ENCODE measurements at regions not wholly inside any gene's neighbourhood (a gene's known extent, or its start where the extent isn't known, plus 50 kb on each side); places are given as distances from the start of the nearest gene placed in this dataset.
"Not testable (repeated sequence)": the region's sequence is repeated elsewhere in the genome, so short reads cannot be mapped to it uniquely, and the experiment has no call there.

DNA sequence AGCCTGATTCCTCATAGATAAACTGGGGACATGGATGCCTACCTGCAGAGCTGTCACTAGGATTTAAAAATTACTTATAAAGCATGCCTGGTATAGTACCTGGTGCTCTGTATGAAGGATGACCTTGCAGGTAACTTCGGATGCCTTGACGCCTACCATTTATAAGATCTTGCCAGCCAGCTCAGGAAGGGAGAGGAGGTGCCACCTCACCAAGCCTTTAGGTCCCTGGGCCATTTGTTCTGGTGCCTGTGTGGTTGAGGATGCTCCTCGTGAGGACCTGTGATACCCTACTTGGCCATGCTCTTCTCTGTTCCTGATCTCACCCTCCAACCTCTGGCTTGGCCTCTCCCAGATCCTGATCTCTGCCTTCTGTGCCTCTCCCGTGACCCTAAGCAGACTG, 85.2 kb downstream of the FDX1 start:
- H3K27me3 Mint-ChIP-seq (ENCODE audit: low read depth in 3 of 3) = peaks cover 2 to 4% (median 2%) of the 10 kb centered on the region in 3 donors
- no peak overlapping the region for H3K27ac Mint-ChIP-seq
- no peaks in the 10 kb centered on the region for H3K36me3 Mint-ChIP-seq
- H3K4me3 Mint-ChIP-seq = no peak overlapping the region
- peaks cover 0 to 2% of the 10 kb centered on the region in 2 donors for H3K4me1 Mint-ChIP-seq
- no peaks in the 10 kb centered on the region for H3K9me3 Mint-ChIP-seq
- DNase-seq = no peak

DNA sequence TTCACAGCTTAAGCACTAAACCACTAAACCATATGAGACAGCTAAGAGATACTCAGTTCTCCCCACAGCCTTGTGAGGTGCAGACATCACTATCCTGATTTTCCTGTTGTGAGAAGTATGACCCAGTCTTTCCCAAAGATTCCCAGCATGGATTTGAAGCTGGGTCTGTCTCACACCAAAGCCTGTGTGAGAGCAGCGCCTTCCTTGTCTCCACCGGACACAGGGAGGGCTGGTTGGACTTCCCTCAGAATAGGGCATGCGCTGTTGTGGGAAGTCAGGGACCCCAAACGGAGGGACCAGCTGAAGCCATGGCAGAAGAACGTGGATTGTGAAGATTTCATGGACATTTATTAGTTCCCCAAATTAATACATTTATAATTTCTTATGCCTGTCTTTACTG, 87.6 kb downstream of the FDX1 start:
- peaks cover 11% of the 10 kb centered on the region in 2 donors for H3K4me1 Mint-ChIP-seq
- H3K9me3 Mint-ChIP-seq; H3K27me3 Mint-ChIP-seq (ENCODE audit: low read depth in 3 of 3); DNase-seq; H3K36me3 Mint-ChIP-seq; H3K4me3 Mint-ChIP-seq; H3K27ac Mint-ChIP-seq: not testable (repeated sequence)

DNA sequence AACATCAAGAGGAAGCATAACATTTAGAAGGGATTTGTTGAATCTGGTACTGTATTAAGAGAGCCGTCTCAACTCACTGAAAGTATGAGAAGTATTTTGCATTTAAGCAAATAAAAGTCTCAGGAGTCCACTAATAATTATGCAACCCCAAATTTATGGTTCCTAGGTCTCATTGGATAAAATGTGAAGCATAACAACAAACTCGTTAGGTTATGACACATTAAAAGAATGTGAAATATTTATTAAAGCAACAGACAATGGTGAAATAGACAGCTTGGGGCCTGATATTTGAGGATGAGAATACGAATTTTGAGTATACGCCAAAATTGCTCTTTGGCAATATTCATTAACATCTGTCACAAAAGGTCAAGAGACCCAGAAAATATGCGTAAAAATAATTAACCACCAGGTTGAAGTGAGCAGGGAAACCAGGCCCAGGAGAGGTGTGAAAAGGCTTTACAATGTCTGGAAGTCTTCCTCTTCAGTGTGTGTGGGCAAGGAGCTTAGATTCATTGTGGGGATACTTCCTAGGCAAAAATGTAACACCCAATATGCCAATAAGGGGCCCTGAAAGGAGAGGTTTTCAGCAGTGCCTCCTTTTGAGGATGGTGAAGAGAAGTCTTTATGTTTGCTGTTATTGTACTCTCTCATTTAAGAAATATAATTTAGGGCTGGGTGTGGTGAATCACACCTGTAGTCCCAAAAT, 89.2 kb downstream of the FDX1 start:
- Mint-ChIP-seq H3K4me3 (no peak overlapping the region), H3K27me3 (ENCODE audit: low read depth in 3 of 3) (peaks cover 0 to 2% (median 0%) of the 10 kb centered on the region in 3 donors), H3K36me3 (no peaks in the 10 kb centered on the region), H3K4me1 (peaks cover 27% of the 10 kb centered on the region in 2 donors), H3K27ac (no peak overlapping the region), H3K9me3 (peaks cover 0 to 2% (median 0%) of the 10 kb centered on the region in 6 donors)
- DNase-seq = no peak

DNA sequence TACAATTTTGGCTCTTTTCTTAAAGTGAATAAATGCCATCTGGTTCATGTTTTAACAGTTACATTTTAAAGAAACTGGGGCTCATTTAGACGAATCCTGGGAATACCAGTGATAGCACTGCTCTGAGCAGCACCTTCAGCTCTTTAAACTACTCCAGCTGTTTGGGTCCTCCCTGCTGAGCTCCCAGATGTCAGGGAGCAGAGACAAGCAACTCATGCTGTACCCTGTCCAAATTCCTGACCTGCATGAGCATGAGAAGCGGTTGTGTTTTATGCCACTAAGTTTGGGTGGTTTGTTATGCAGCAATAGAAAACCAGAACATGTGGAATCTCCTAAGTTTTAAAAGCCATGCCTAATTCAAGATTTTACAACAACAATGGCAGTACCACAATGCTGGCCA, 90.0 kb downstream of the FDX1 start:
- Mint-ChIP-seq H3K4me3 (no peak overlapping the region), H3K4me1 (peaks cover 35% of the 10 kb centered on the region in 2 donors), H3K9me3 (peaks cover 0 to 2% (median 0%) of the 10 kb centered on the region in 6 donors), H3K36me3 (no peaks in the 10 kb centered on the region), H3K27ac (no peak overlapping the region), H3K27me3 (ENCODE audit: low read depth in 3 of 3) (peaks cover 0 to 2% (median 0%) of the 10 kb centered on the region in 3 donors)
- no peak for DNase-seq

DNA sequence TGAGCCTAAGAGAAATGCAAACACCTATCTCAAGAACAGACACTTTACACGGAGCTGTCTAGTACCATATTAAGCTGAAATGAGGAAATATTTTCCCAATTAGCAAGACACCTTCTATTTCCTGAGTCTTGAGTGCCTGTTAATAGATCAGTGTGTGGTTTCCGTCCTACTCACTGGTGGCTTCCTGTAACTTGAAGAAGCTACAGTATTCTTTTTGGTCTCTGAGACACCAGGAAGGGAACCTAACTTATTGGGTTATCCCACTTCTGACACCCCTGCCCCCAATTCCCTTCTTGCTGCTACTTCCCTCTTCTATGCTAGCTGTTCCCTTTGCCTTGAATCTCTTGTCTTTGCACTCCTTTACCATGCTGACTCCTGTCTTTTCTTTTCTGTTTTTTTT, 92.7 kb downstream of the FDX1 start:
- DNase-seq = peak in 2 of 3 donors; percentile 8 to 15
- H3K9me3 Mint-ChIP-seq = peaks cover 0 to 2% (median 0%) of the 10 kb centered on the region in 6 donors
- H3K4me1 Mint-ChIP-seq = peaks cover 60 to 62% of the 10 kb centered on the region in 2 donors
- H3K27me3 Mint-ChIP-seq (ENCODE audit: low read depth in 3 of 3) = no peaks in the 10 kb centered on the region
- H3K36me3 Mint-ChIP-seq = no peaks in the 10 kb centered on the region
- peak overlapping the region in 5 of 6 donors; percentile 4 to 81 (median 56) for H3K27ac Mint-ChIP-seq
- peak overlapping the region; percentile 43 to 67 (median 65) for H3K4me3 Mint-ChIP-seq

DNA sequence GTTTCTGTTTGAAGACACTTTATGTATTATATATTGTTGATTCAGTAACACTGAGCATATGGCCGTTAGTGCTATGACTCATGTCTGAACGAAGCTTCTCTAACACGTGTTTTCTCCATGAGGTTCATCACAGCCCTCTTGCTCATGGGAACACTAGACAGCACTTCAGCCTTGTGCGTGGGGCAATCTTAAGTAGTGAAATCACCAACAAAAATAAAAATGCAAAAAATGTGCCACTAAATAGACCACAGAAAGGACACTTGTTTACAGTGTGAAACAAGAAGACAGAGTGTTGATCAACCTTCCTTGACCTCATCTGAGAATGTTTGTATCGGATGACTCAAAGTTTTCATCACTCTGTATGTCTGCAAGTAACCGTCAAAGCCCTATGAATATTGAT, 94.5 kb downstream of the FDX1 start:
- peak in 2 of 3 donors; percentile 13 to 30 for DNase-seq
- Mint-ChIP-seq H3K27me3 (ENCODE audit: low read depth in 3 of 3) (no peaks in the 10 kb centered on the region), H3K4me3 (peak overlapping the region in 3 of 5 donors; percentile 22 to 47 (median 32)), H3K27ac (peak overlapping the region; percentile 18 to 55 (median 36)), H3K4me1 (peaks cover 70 to 73% of the 10 kb centered on the region in 2 donors), H3K36me3 (no peaks in the 10 kb centered on the region), H3K9me3 (peaks cover 0 to 4% (median under 1%) of the 10 kb centered on the region in 6 donors)

DNA sequence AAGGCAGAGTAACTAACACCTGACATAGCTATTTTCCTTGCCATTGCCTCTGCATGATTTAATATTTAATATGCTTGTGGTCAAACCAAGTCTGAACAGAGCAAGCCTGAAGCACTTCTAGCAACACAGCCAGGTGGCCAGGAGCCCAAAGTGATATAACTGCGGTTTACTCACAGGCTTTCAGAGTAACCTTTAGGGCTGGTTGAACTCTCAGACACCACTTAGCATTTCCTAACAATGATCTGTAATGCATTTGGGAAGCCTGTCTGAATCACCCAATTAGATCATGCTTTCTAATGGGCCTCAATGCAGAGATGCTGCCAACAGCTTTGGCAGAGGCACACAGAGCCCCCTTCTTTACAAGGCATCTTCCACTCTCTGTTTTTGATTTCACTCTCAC, 96.1 kb downstream of the FDX1 start:
- Mint-ChIP-seq H3K4me3 (peak overlapping the region in 4 of 5 donors; percentile 25 to 73 (median 53)), H3K36me3 (no peaks in the 10 kb centered on the region), H3K9me3 (peaks cover 0 to 4% (median 0%) of the 10 kb centered on the region in 6 donors), H3K4me1 (peaks cover 70 to 73% of the 10 kb centered on the region in 2 donors), H3K27ac (peak overlapping the region in 5 of 6 donors; percentile 43 to 86 (median 79)), H3K27me3 (ENCODE audit: low read depth in 3 of 3) (peaks cover 0 to 1% (median 0%) of the 10 kb centered on the region in 3 donors)
- no peak for DNase-seq

DNA sequence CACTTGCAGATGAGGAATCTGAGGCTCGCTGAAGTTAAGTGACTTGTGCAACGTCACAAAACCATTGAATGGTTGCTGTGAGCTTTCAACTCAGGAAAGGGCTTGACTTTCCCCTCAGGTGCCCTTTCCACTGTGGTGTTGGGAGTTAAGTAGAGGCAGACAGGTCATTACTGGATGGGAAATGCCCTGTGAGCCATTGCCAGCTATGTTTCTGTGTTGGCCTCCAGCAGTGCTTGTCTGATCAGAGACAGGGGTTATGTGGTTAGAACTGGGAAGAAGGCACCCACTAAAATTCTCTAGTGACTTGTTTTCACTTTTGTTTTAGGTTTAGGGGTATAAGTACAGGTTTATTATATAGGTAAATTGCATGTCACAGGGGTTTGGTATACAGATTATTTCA, 96.6 kb downstream of the FDX1 start:
- peak overlapping the region; percentile 25 to 73 (median 50) for H3K4me3 Mint-ChIP-seq

More for the DNA sequence above, 96.6 kb downstream of the FDX1 start:
- Mint-ChIP-seq H3K36me3 (no peaks in the 10 kb centered on the region), H3K27me3 (ENCODE audit: low read depth in 3 of 3) (peaks cover 0 to 1% (median 0%) of the 10 kb centered on the region in 3 donors), H3K9me3 (peaks cover 0 to 4% (median 0%) of the 10 kb centered on the region in 6 donors), H3K4me1 (peaks cover 70 to 73% of the 10 kb centered on the region in 2 donors), H3K27ac (peak overlapping the region; percentile 43 to 86 (median 75))
- DNase-seq = peak in 1 of 3 donors; percentile 15

Measured in immature natural killer cell (primary cell).